LNCaP clone FGC (cell line): ENCODE measurements at regions not wholly inside any gene's neighbourhood (a gene's known extent, or its start where the extent isn't known, plus 50 kb on each side); places are given as distances from the start of the nearest gene placed in this dataset.
"Not testable (repeated sequence)": the region's sequence is repeated elsewhere in the genome, so short reads cannot be mapped to it uniquely, and the experiment has no call there.

Experiments used
- DNase-seq: peaks from one replicate; pipeline ENCODE4 v3.0.0-alpha.2; 2011; ENCODE audit warnings: low read depth
- H3K4me3 ChIP-seq: 2 replicates; pipeline ENCODE4 v1.5.1; 2011; ENCODE audit warnings: mild to moderate bottlenecking, low read depth, low read length, control low read depth
- TF ChIP-seq, protein P1 (sequence below): IDR thresholded peaks from 2 replicates; pipeline ENCODE4 v1.5.1; 2012; ENCODE audit warnings: mild to moderate bottlenecking; ENCODE audit not compliant: control insufficient read depth, insufficient read depth; ENCODE audit errors: extremely low read depth

DNA sequence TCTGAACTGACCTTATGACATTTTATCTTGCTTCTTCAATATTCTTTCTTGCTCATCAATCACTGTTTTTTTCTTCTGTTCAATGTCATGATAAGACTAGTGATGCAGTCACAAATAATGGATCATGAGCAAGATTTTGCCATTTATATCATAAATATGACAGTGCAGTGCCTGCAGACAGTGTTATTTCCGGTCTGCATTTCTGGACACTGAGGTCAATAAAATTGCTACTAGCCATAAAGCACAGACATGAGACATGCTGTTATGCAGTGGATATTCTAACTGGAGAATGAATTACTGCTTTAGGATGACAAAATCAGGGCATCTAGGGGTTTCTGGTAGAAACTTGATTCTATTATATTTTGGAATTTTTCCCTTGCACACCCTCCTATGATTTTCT lies 1509.7 kb upstream of the LRRTM3 start:
- TF ChIP-seq, protein P1, sequence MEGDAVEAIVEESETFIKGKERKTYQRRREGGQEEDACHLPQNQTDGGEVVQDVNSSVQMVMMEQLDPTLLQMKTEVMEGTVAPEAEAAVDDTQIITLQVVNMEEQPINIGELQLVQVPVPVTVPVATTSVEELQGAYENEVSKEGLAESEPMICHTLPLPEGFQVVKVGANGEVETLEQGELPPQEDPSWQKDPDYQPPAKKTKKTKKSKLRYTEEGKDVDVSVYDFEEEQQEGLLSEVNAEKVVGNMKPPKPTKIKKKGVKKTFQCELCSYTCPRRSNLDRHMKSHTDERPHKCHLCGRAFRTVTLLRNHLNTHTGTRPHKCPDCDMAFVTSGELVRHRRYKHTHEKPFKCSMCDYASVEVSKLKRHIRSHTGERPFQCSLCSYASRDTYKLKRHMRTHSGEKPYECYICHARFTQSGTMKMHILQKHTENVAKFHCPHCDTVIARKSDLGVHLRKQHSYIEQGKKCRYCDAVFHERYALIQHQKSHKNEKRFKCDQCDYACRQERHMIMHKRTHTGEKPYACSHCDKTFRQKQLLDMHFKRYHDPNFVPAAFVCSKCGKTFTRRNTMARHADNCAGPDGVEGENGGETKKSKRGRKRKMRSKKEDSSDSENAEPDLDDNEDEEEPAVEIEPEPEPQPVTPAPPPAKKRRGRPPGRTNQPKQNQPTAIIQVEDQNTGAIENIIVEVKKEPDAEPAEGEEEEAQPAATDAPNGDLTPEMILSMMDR = no peak
- no peak overlapping the region for H3K4me3 ChIP-seq
- no peak for DNase-seq

DNA sequence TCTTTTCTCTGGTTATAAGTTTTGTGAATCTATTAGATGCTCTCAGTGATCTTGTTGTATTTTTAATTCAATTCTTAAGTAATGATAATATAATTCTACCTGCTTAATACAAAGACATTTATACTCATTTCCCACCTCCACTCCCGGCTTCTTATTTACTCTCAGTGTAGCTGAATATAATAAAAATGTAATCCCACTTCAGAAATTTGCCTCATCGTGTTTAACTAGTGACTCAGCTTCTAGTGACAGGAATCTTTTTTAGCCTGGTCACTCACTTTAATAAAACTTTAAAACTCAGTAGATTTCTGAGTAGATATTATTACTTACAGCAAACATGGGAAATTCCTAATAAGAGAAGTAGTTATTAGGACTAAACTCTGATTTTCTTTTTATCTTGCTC lies 1506.2 kb upstream of the LRRTM3 start:
- TF ChIP-seq, protein P1 = no peak
- H3K4me3 ChIP-seq = no peak overlapping the region
- DNase-seq = no peak

DNA sequence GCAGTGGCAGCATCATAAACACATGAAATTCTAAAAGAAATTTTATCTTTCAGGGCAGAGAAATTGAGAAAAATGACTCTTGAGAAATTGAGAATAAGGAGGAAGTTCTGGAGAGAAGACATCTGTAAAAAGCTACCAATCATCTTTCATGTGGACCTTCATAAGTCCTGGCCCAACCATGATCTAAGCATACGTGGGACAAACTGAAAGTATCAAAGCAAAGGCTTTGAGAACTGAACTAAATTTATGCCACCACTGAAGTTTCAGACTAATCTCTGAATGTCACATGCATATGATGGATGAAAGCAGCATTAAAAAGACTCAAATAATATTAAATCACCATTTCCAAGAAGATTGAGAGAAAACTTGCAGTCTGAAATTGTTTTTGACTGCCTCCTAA lies 1502.8 kb upstream of the LRRTM3 start:
- TF ChIP-seq, protein P1 = no peak
- no peak for DNase-seq
- no peak overlapping the region for H3K4me3 ChIP-seq

DNA sequence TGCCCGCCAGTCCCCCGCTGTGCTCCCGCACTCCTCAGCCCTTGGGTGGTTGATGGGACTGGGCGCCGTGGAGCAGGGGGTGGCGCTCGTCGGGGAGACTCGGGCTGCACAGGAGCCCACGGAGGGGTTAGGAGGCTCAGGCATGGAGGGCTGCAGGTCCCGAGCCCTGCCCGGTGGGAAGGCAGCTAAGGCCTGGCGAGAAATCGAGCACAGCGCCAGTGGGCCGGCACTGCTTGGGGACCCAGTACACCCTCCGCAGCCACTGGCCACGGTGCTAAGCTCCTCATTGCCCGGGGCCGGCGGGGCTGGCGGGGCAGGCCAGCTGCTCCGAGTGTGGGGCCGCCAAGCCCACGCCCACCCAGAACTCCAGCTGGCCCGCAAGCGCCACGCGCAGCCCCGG lies 1496.5 kb upstream of the LRRTM3 start:
- not testable (repeated sequence) for DNase-seq, H3K4me3 ChIP-seq

DNA sequence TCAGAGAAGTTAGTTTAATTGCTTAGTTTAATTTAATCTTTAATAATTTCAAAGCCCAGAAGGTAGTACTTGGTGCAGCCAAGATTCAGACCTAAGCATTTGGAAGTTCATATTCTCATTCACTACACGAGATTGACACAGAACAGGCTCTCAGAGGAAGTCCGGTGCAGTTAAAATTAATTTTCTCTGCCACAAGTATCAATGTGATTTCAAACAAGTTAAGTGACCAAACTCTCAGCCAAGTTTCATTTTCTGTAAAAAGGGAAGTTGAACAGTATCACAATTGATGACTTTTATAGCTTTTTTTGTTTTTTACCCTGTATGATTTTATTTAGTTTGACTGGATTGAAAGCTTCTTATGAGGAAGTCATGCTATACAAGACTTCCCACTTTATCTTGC lies 1494.9 kb upstream of the LRRTM3 start:
- no peak for DNase-seq
- TF ChIP-seq, protein P1 = no peak
- H3K4me3 ChIP-seq = no peak overlapping the region

DNA sequence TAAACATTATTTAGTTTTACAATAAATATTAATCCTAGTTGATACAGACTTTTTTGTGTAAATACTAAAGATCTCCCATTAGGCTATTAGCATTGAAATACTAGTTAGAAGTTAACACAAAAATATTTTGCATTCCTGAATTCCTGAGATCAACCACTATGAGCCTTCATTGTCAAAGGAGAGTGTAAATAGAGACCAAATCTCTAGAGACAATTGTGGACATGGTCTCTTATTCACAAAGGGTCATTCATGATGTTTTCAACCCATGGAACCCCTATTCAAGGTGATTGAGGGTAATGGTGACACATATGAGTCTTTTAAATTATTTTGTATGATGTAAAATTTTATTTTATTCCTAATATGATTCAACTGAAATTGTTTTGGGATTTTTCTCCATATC lies 1454.8 kb upstream of the LRRTM3 start:
- H3K4me3 ChIP-seq = no peak overlapping the region
- TF ChIP-seq, protein P1 = no peak
- no peak for DNase-seq

DNA sequence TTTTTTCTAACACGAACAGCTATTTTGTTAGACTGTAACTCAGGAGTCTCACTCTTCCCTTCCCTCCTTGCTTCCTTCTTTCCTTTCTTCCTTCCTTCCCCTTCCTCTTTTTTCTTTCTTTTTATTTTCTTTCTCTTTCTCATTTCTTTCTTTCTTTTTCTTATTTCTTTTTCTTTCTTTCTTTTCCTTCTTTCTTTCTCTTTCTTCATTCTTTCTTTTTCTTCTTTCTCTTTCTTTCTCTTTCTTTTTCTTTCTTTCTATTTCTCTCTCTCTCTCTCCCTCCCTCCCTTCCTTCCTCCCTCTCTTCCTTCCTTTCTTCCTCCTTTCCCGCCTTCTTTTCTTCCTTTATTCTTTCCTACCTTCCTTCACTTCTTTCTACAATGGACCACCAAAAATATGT lies 1443.0 kb upstream of the LRRTM3 start:
- no peak overlapping the region for H3K4me3 ChIP-seq
- TF ChIP-seq, protein P1 = no peak
- DNase-seq = no peak

DNA sequence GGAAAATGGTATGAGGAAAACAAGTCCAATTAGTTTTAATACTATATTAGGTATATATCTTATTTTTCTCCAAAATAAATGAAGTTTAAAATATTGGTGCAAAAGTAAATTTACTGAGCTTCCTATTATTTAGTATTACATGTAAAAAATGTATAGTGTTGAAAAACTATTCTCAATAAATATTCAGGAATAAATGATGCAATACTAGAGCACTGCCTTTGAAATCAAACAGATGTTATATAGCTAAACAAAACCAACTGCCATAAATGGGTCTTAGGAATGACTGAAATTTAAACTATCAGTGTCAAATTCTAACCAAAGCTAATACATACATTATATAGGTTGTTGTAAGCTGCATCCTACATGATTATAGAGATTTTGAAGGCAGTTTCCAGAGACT lies 1434.0 kb upstream of the LRRTM3 start:
- no peak overlapping the region for H3K4me3 ChIP-seq
- DNase-seq = no peak
- TF ChIP-seq, protein P1 = no peak
